Effector CD8-positive, alpha-beta T cell (primary cell): ENCODE measurements at regions not wholly inside any gene's neighbourhood (a gene's known extent, or its start where the extent isn't known, plus 50 kb on each side); places are given as distances from the start of the nearest gene placed in this dataset.
"Not testable (repeated sequence)": the region's sequence is repeated elsewhere in the genome, so short reads cannot be mapped to it uniquely, and the experiment has no call there.

ENCODE experiments used
- DNase-seq: peaks from one replicate; lab custom pipeline; 2025; lab: John Stamatoyannopoulos, UW

- not testable (repeated sequence) for DNase-seq
Measured at GRCh38 chr10:44268435-44268948, 116.4 kb downstream of the CXCL12 start.

GRCh38 chr10:44267007-44267406 lies 117.9 kb downstream of the CXCL12 start:
- no peak for DNase-seq

GRCh38 chr10:44264244-44264643 lies 120.7 kb downstream of the CXCL12 start:
- no peak for DNase-seq

- no peak for DNase-seq
Measured at GRCh38 chr10:44263771-44264170, 121.1 kb downstream of the CXCL12 start.

GRCh38 chr10:44262551-44263251 lies 122.2 kb downstream of the CXCL12 start:
- no peak for DNase-seq

GRCh38 chr10:44261710-44262455 lies 123.0 kb downstream of the CXCL12 start:
- no peak for DNase-seq

GRCh38 chr10:44261296-44261695 lies 123.6 kb downstream of the CXCL12 start:
- DNase-seq, result no peak

- DNase-seq, result no peak
Measured at GRCh38 chr10:44260286-44260928, 124.5 kb downstream of the CXCL12 start.

- DNase-seq, result no peak
Measured at GRCh38 chr10:44259090-44259874, 125.6 kb downstream of the CXCL12 start.

GRCh38 chr10:44258460-44259089 lies 126.3 kb downstream of the CXCL12 start:
- no peak for DNase-seq

GRCh38 chr10:44258019-44258418 lies 126.9 kb downstream of the CXCL12 start:
- DNase-seq, result no peak

- DNase-seq, result no peak
Measured at GRCh38 chr10:44253769-44254462, 131.0 kb downstream of the CXCL12 start.

GRCh38 chr10:44252631-44253030 lies 132.3 kb downstream of the CXCL12 start:
- DNase-seq, result not testable (repeated sequence)

- DNase-seq, result not testable (repeated sequence)
Measured at GRCh38 chr10:44249933-44250332, 135.0 kb downstream of the CXCL12 start.

GRCh38 chr10:44249490-44249889 lies 135.4 kb downstream of the CXCL12 start:
- DNase-seq, result no peak

- DNase-seq, result not testable (repeated sequence)
Measured at GRCh38 chr10:44246700-44247099, 138.2 kb downstream of the CXCL12 start.

GRCh38 chr10:44246287-44246686 lies 138.6 kb downstream of the CXCL12 start:
- DNase-seq, result not testable (repeated sequence)

- no peak for DNase-seq
Measured at GRCh38 chr10:44245601-44245938, 139.3 kb downstream of the CXCL12 start.

- no peak for DNase-seq
Measured at GRCh38 chr10:44244745-44245600, 139.9 kb downstream of the CXCL12 start.
